ENCODE measurements at regions not wholly inside any gene's neighbourhood (a gene's known extent, or its start where the extent isn't known, plus 50 kb on each side); places are given as distances from the start of the nearest gene placed in this dataset.

DNA sequence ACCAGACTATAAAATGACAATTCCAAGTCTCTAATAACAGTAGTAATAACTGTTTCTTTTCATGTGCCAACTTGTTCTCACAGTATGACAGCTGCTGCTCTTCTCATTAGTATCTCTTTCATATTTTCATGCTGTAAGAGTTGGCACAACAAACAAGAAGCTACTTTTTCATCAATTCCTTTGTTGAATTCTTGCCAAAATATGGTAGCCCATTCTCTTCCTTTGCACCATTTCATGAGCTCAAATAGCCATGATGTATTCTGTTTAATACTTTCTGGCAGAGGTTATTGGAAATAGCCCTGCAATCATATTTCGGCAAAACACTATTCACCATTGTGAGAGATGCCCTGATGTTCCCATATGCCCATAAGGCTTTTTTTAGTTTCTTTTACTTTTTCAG is 1100.7 kb downstream of the TRHDE start:
- DNase-seq (ENCODE audit: low read depth in 1 of 2, low spot score in 2 of 2): no peak
- Histone ChIP-seq H2AFZ (ENCODE audit: low read length) (no peak overlapping the region), H2BK15ac (ENCODE audit: low read length) (no peak overlapping the region), H3K36me3 (ENCODE audit: control insufficient read depth in 2 of 4, insufficient read depth in 4 of 4, low read length in 3 of 4) (no peaks in the 10 kb centered on the region), H3K18ac (ENCODE audit: extremely low read depth, low read length) (no peak overlapping the region), H3K4me2 (ENCODE audit: insufficient read depth in 1 of 2, low read depth in 2 of 2, low read length in 2 of 2) (no peak overlapping the region), H3K4me1 (replicated peaks in 1 of 4; ENCODE audit: control insufficient read depth in 3 of 4, insufficient read depth in 4 of 4, low read length in 3 of 4) (no peaks in the 10 kb centered on the region), H3K4me3 (ENCODE audit: extremely low read depth in 1 of 4, insufficient read depth in 2 of 4, low read depth in 3 of 4, low read length in 4 of 4) (no peak overlapping the region), H4K5ac (ENCODE audit: insufficient read length, low read depth, low read length) (no peak overlapping the region), H2BK12ac (ENCODE audit: low read depth, low read length) (no peak overlapping the region), H4K20me1 (replicated peaks in 1 of 2; ENCODE audit: control insufficient read depth in 1 of 2, insufficient read depth in 2 of 2, low read length in 2 of 2) (no peaks in the 10 kb centered on the region), H3K14ac (ENCODE audit: insufficient read length) (no peak overlapping the region), H3K27ac (ENCODE audit: low read depth, low read length) (no peak overlapping the region), H4K8ac (ENCODE audit: extremely low read depth, insufficient read depth, low read length) (no peak overlapping the region), H3K23ac (ENCODE audit: insufficient read length) (no peak overlapping the region), H3K9ac (replicated peaks in 1 of 4; ENCODE audit: extremely low read depth in 1 of 4, low read depth in 3 of 4, low read length in 3 of 4) (no peak overlapping the region), H2BK120ac (replicated peaks; ENCODE audit: low read depth, low read length) (no peak overlapping the region), H4K91ac (replicated peaks; ENCODE audit: insufficient read length, low read length) (no peak overlapping the region), H3K56ac (replicated peaks; ENCODE audit: insufficient read length, low read depth, low read length) (no peak overlapping the region), H3K27me3 (replicated peaks in 1 of 4; ENCODE audit: control insufficient read depth in 3 of 4, extremely low read depth in 1 of 4, insufficient read depth in 3 of 4, low read length in 3 of 4) (no peaks in the 10 kb centered on the region), H3K4ac (replicated peaks; ENCODE audit: insufficient read length, low read depth, low read length) (no peak overlapping the region), H3K23me2 (ENCODE audit: low read depth, low read length) (no peaks in the 10 kb centered on the region), H2BK20ac (ENCODE audit: low read length) (no peak overlapping the region), H2AK5ac (ENCODE audit: low read depth, low read length) (no peak overlapping the region), H3K79me1 (ENCODE audit: low read depth, low read length) (no peaks in the 10 kb centered on the region), H3K9me3 (ENCODE audit: insufficient read depth in 2 of 2, low read depth in 1 of 2, low read length in 1 of 2) (no peaks in the 10 kb centered on the region), H3K79me2 (ENCODE audit: control insufficient read depth in 1 of 2, insufficient read depth in 2 of 2, low read length in 2 of 2) (no peaks in the 10 kb centered on the region), H2BK5ac (ENCODE audit: low read depth, low read length) (no peak overlapping the region)
- no peak for FAIRE-seq
- ChIA-PET CTCF (ENCODE audit: partially characterized antibody) (no interaction called here), POLR2A (ENCODE audit: partially characterized antibody) (no interaction called here)
- no peak for TF ChIP-seq SRF (IDR thresholded peaks at IDR 0.05; ENCODE audit: low read depth, low read length)
- WGBS, 2 experiments (ENCODE audit: extremely low coverage in 1 of 2, insufficient coverage in 1 of 2, insufficient read length in 1 of 2, insufficient replicate concordance in 2 of 2, low coverage in 1 of 2, low lambda C conversion rate in 2 of 2, missing lambda C conversion rate in 1 of 2): 85% methylated on average over 1 of the region's 1 CpG; no CpG with 5 or more reads in 1 of the 2 experiments

Measured in H1 (cell line).